DMS79 (cell line): ENCODE measurements at regions not wholly inside any gene's neighbourhood (a gene's known extent, or its start where the extent isn't known, plus 50 kb on each side); places are given as distances from the start of the nearest gene placed in this dataset.
A peak's percentile ranks its signal among the peaks of the same experiment; 100 is the strongest.
"Not testable (repeated sequence)": the region's sequence is repeated elsewhere in the genome, so short reads cannot be mapped to it uniquely, and the experiment has no call there.

Experiments
- DNase-seq: peaks from one replicate; lab custom pipeline; 2025; lab: John Stamatoyannopoulos, UW

DNA sequence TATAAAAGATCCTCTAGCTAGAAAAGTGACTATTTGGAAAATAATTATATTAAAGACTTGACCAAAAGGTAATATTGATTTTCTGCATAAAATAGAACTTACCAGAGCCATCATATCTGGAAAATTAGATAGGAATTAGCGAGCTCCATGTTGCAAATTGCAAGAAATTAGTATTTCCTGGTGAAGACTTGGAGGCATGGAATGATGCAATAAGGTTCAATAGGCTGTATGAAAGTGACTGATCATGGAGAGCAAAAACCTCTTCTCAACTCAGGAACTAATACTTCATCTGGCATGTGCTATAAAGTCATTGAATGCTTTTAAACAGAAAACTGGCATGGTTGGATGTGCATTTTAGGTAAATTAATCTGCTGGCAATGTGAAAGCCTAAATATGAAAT, 66.3 kb upstream of the UFM1 start:
- no peak for DNase-seq

DNA sequence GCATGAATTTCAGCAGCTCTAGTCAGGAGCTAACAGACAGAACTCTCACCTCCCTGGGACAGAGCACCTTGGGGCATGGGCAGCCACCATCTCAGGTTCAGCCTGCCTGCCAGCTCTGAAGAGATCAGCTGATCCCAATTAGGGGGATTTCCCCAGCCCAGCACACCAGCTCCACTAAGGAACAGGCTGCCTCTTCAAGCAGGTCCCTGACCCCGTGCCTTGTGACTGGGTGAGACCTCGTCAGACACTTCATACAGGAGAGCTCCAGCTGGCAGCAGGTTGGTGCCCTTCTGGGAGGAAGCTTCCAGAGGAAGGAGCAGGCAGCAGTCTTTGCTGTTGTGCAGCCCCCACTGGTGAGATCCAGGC, 84.5 kb upstream of the UFM1 start:
- peak; percentile 7 for DNase-seq

DNA sequence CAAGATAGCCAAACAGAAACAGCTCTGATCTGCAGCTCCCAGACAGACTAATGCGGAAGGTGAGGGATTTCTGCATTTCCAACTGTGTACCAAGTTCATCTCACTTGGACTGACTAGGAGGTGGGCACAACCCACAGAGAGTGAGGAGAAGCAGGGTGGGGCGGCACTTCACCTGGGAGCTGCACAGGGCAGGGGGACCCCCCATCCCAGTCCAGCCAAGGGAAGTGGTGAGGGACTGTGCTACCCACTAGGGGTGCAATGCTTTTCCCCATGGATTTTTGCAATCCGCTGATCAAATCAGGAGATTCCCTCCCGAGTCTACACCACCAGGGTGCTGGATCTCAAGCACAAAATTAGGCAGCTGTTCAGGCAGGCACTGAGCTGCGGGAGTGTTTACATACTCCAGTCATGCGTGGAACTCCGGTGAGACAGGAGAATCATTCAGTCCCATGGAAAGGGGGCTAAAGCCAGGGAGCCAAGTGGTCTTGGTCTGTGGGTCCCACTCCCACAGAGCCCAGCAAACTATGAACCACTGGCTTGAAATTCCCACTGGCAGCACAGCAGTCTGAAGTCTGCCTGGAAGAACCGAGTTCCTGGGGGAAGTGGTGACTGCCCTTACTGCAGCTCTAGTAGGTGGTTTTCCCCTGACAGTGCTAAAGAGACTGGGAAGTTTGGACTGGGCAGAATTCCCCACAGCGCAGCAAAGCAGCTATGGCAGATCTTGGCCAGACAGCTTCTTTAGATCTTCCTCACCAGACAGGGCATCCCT, 85.1 kb upstream of the UFM1 start:
- DNase-seq, result no peak

DNA sequence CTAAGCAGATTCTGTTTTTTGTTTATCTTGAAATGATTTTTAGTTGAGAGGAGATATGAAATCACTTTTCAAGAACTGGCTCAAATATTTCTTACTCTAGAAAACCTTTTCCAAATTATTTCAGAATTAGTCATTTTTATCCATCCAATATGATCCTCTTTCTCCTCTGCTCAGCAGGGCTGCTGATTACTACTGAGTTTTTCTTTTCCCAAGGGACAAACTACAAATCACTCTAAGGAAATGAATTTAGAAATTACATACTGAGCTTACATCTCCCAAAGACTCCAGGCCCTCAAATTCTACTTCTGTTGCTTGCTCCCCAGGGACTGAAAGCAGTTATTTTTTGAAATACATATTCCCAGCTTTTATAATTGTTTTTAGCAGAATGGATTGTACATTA, 87.4 kb upstream of the UFM1 start:
- no peak for DNase-seq

DNA sequence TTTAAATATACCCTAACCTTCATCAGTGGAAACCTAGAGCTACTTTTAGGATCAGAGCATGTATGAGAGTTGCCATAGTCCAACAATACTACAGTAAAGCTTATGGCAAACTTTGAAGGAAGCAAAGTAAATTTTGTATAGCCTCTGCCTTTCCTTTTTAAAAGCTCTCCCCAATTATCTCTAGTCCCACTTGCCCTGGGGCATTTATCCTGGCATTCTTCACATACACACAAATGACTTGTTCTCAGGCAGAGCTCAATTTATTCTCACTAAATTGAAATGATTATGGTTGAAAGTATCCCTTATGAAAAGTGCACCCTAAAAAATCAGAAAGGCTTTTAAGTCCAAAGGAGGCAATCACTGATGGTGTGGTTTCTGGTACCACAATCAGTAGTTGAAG, 94.1 kb upstream of the UFM1 start:
- no peak for DNase-seq

DNA sequence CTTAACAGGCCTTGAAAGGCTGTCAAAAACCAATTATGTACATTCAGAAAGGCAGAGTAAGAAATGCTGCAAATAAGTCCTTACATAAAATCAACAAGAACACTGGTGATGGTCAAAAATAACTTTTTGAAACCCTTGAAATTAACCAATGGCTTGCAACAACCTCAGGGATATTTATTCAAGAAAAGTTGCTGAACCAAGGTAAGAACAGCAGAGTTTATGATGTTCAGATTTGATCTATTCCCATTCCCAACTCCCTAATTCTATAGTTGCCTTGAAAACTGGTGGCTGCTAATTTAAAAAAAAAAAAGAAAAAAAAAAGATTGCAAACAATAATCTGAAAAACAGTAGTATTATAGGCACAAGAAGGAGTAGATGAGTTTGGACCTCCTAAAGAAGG, 109.8 kb upstream of the UFM1 start:
- no peak for DNase-seq

DNA sequence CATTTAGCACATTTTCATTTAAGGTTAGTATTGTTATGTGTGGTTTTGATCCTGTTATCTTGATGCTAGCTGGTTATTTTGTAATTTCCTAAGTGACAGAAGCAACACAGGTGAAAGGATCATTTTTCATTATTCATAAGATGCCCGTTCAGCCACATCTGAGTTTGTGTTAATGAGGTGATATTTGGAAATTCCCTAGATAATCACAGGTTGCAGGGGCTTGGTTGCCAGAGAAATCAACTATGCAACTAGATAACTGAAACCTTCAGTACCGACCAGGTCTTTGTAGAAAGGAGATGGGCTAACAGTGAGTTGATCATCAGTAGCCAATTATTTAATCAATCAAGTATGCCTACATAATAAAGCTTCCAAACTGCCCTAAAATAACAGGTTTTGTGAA, 121.3 kb upstream of the UFM1 start:
- no peak for DNase-seq

DNA sequence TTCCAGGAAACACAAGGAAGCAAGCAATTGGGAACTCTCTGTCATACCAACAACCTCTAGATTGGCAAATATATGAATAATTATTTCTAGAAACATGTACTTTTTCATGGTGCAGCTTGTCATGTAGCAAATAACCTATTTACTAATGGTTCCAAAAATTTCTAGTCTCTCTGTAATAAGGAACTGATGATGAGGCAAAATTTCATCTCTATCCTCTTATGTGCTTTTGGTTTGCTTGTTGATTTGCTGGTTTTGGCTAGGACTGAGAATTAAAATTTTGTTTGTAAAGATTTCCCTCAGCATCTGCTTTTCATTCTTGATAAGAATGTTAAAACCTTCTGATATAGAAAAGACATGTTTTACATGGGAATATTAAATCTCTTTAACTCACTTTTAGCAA, 123.2 kb upstream of the UFM1 start:
- DNase-seq, result no peak

DNA sequence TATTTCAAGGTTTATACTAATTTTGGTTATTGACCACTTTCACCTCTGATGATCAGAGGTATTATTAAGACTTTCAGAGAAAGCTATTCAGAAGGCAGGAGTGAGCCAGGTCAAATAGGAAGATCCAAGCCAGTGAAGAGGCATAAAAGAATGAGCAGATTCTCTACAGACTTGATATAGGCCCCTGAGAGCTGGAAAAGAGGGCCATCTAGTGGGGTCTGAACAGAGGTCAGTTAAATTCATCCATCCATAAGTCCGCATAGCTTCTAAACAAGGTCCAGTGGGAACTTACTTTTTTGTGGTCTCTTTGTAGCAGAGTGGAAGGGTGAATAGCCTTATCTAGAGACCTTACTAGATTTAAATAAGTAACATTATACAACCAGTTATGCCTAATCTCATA, 126.6 kb upstream of the UFM1 start:
- no peak for DNase-seq

DNA sequence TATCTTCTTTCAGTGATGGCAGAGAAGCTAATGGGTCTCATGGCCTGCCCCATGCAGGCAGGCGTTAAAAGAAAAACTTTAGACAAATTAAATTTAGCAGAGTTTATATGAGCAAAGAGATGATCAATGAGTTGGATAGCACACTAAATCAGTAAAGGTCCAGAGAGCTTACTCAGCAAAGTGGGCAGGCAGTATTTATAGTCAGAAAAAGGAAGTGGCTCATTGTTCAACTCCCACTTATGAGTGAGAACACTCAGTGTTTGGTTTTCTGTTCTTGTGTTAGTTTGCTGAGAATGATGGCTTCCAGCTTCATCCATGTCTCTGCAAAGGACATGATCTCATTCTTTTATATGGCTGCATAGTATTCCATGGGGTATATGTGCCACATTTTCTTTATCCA, 128.5 kb upstream of the UFM1 start:
- not testable (repeated sequence) for DNase-seq

DNA sequence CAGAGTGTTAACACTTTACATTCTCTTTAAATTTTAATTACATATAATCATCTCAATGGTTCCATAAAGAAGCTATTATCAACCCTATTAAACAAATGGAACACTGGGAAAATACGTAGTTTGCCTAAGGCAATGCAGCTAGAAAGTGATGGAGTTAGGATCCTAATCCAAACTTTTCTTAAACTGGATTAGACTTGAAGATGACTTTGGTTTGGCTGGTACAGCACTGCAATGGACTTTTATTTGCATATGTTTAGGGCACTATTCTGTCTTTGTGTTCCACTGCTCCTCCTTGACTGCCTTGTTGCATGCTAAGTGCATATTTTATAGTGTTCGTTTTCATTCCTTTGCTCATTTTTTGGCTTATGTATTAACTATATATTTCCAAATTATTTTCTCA, 133.5 kb upstream of the UFM1 start:
- no peak for DNase-seq

DNA sequence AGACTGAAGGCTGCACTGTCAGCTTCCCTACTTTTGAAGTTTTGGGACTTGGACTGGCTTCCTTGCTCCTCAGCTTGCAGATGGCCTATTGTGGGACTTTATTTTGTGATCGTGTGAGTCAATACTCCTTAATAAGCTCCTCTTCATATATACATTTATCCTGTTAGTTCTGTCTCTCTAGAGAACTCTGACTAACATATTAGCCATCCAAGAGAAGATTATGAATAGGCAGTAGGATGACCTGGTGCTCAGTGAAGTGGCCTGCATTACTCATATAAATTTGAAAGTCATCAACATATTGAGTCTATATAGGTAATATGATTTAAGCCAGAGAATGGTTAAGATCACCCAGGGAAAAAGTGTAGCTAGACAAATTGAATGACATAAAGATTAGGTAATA, 136.3 kb upstream of the UFM1 start:
- DNase-seq, result no peak

DNA sequence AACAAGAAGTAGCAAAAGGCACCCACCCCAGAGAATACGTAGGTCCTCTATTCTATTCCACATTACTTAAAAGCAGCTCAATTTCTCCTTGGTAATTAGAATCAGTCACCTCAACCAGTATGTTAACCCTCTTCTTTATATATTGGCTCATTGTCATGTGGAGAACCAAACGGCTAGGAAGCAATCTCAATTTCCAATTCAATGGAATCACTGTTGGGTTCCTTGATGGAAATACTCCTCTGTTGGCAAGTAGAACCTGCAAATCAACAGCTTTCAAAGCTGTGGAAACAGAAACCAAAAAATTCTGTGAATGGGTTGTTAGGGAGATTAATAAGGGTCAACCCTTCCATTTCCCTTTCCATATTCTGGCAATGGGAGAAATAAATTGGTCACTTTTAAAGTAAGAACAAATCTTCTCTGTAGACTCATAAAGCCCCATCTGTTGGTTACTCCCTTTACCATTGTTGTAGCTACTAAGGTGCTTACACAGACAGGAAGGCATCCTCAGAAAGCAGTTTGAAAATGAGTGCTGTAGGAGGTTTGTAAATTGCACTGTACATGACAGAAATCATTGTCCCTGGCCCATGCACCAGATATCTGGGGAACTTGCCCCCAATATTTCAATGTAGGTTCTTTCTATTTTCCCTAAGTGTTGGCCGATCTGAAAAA, 138.6 kb upstream of the UFM1 start:
- no peak for DNase-seq

DNA sequence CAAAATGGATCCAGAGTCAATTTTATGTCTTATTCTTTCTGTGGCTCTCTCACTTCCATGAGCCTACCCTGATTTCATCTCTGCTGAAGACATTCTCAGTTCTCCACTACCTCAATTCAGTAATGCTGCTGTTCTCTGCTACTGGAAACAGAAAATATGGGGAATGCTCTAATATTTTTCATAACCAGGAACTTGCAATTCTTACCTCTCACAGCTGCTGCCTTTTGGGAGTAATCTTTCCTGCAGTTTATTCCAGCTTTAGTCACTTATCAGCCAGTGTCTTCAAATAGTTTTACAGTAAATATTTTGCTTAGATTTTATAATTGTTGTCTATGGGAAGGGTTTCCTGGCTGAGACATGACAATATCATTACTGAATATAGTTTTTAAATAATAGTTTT, 145.1 kb upstream of the UFM1 start:
- DNase-seq, result no peak

DNA sequence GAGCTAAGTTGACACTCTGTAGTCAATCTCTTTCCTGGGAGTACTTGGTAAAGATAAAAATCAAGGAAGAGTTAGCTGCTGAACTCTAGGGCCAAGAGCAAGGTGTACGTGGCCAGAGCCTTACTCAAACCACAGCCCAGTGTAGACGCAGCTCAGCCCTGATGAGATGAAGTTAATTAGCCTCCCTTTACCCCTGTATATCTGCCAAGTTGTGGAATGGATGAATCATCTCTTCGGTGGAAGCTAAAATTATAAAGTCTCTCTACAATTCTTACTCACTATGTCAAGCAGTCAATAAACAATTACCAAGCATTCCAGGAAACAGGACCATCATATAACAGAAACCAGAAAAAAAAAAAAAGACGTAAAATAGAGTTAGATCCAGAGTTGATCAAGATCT, 146.9 kb upstream of the UFM1 start:
- DNase-seq, result no peak

DNA sequence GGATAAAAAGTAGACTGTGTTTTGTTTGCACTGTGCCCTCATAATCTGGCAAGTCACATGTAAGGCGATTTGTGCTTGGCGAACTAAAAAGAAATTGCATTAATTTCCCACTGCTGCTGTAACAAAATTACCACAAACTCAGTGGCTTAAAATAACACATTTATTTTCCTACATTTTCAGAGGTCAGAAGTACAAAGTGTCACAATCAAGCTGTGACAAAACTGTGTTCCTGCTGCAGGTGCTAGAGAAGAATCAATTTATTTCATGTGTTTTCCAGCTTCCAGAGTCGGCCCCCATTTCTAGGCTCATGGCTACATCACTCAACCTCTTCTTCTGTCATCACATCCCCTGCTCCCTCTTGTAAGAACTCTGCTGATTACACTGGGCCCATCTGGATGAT, 158.6 kb upstream of the UFM1 start:
- DNase-seq, result no peak

DNA sequence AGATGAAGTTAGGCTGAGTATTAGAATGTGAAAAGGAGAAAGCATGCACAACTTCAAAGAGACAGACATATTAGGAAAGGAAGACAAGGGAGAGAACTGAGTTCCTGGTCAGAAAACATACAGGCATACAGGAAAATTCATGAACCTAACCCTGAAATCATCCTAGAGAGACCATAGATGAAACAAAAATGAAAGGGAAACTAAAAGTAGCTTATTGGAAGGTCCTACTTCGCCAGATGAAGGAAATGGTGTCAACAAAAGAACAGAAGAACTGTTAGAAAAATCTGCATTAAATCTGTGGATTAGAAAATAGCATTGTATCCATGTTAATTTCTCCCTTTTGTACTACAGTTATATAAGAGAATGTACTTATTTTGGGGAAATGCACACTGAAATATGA, 169.0 kb upstream of the UFM1 start:
- DNase-seq, result no peak

DNA sequence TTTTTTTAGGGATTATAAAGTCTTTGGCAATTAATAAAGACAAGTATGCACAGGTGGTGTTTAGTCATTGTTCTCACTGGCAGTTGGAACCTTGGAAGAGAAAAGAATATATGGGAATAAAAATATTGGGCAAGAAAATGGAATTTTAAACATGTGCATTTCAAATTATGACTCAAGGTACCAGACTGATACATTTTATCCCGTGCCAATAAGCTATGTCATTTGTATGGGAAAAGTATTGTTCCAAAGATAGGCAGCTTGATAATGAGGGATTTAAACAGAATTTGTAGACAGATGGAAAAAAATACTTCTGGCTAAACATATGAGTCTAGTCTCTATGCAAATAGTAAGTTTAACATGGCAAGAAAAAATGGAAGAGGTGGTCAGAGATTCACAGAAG, 169.5 kb upstream of the UFM1 start:
- no peak for DNase-seq

DNA sequence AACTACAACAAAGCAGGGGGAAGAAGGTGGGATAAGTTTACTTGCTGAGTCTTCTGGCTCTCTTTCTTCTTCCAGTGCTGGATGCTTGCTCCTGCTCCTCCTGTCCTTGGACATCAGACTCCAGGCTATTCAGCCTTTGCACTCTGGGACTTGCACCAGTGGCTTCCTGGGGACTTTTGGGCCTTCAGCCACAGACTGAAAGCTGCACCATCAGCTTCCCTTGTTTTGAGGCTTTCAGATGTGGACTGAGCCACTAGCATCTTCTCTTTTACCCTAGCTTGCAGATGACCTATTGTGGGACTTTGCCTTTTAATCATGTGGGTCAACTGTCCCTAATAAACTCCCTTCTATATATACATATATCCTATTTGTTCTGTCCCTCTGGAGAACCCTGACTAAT, 173.0 kb upstream of the UFM1 start:
- DNase-seq, result no peak

DNA sequence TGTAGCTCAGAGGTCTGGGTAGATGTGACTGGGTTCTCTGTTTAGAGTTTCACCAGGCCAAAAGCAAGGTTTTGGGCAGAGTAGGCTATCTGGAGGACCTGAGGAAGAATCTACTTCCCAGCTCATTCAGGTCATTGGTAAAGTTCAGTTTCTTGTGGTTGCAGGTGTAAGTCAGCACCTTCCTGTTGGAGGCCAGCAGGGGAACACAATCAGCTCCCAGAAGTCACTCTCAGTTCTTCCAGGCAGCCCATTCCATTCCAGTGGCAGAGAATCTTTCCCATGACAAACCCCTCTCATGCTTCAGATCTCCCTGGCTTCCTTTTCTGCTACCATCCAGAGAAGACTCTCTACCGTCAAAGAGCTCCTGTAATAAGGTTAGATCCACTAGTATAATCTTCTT, 176.2 kb upstream of the UFM1 start:
- no peak for DNase-seq

DNA sequence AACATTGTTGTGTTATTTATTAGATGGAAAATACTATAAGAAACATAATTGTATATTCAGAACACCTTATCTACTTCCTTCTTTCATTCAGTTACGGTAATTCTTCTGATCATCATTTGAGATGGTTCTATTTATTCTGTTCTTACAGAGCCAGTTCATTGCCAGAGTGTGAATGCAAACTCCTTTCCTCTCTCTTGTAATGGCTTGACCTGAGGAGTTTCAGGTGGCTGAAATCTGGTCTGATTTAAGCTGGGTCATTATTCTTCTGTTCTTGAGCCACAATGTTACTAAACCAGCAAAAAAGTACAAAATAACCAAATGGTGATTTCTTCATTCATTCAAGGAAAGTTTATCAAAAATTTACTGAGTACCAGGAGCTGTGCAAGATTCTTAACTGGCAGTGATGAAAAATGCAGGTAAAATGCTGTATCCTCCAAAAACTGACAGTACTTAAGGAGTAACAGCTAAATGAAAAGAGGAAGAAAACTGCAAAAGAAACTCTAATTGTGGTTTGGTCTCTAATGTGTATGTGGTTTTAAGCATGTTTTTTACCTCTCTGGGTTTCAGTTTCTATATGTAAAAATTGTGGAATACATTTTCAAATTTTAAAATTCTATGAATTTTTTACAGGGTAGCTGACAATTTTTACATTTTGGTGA, 182.4 kb upstream of the UFM1 start:
- DNase-seq, result no peak

DNA sequence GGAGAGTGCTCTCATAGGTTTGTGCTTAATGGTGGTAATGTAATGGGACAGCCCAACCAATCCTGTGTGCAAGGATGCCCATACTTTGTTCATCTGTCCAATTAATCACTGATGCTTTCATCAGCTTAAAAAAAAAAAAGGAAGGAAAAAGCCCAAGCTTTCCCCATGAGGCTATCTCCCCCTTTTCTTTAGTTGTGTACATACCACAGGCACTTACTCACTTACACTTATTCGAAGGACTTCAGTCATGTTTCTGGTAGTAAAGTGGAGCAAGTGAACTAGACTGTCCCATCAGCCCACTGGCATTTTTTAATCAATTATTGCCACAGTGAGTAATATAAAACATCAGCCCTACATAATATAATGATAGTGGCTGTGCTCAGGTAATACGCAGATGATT, 183.5 kb upstream of the UFM1 start:
- no peak for DNase-seq

DNA sequence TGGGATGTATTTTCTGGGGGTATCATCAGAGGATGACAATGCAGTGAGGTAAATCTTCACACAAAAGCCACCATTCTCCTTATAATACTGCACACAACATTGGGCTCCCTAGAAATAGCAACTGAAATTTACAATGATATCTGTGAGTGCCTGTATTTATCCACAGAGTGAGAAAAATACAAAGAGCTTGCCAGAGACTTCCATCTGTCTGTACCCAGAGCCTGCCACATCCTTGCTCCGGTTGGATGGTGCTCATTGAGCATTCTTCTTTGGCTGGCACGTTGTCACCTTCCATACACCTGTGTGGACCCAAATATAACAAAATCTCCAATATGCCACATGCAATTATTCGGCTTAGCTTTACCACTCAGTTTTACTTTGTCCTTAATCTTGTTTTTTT, 189.5 kb upstream of the UFM1 start:
- DNase-seq, result no peak

DNA sequence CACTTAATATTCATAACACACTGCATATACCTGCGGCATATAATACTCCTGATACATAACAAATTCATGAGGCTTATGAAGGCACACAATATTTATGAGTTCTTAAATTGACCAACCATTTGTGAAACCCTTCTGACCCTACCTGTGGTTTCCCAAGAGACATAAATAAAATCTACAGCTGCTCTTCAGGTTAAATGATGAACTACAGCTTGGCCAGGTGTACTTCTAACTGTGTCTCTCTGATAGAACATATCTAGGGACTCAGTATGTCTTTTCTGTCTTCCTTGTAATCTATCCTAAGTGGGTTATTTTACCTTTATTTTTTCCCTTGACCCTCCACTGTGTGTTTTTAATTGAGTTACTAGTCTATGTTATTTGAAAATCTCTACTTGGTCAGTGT, 189.9 kb upstream of the UFM1 start:
- DNase-seq, result no peak
